ENCODE measurements at regions not wholly inside any gene's neighbourhood (a gene's known extent, or its start where the extent isn't known, plus 50 kb on each side); places are given as distances from the start of the nearest gene placed in this dataset.

DNA sequence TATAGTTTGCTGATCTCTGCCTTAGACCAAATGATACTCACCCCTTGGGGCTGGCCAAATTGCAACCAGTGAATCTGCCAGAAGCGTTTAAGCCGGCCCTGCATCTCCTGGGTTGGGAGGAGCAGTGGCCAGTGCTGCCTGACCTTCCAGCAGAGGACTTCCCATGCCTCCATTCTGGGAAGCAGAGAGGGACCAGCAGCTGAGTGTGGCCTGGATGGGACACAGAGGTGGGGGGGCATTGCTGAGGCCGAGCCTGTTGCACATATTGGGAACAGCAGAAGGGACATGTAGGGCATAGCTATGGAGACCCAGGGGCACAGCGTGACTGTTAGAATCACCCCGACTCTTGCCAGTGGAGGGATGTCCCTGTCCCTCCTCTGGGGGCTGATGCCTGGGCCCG, 93.3 kb downstream of the CPZ start (continued):
- TF ChIP-seq SIX5 (IDR thresholded peaks at IDR 0.05; ENCODE audit: low read depth, low read length, severe bottlenecking): no peak
- TF ChIP-seq MTA2 (IDR thresholded peaks at IDR 0.05; ENCODE audit: low read depth): no peak
- TF ChIP-seq KAT2A (conservative IDR thresholded peaks at IDR 0.05; ENCODE audit: control insufficient read depth, low read depth, low read length): no peak
- no peak for TF ChIP-seq MTA3 (IDR thresholded peaks at IDR 0.05; ENCODE audit: borderline replicate concordance, low read length)
- TF ChIP-seq SMC3 (IDR thresholded peaks at IDR 0.05; ENCODE audit: borderline replicate concordance, low read length): no peak
- no peak for TF ChIP-seq SREBF1 (IDR thresholded peaks at IDR 0.05; ENCODE audit: low read length)
- no peak for TF ChIP-seq ZSCAN29 (IDR thresholded peaks at IDR 0.05)
- no peak for TF ChIP-seq RAD21 (IDR thresholded peaks at IDR 0.05; ENCODE audit: insufficient read depth, low read depth, low read length)

DNA sequence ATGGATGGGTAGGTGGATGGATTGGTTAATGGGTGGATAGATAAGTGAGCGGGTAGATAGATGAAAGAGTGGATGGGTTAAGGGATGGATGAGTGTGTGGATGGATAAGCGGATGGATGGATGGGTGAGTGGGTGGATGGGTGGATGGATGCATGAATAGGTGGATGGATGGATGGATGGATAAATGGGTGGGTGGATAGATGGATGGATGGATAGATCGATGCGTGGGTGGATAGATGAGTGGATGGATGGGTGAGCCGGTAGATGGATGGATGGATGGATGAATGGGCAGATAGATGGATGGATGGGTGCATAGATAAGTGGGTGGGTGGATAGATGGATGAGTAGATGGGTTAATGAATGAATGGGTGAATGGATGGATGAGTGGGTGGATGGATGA, 90.9 kb downstream of the CPZ start:
- ChIA-PET SMC1A (ENCODE audit: uncharacterized antibody, unreplicated experiment) (no interaction called here), POLR2A (no interaction called here), RAD21 (ENCODE audit: unreplicated experiment) (no interaction called here), CTCF (no interaction called here)
- DNase-seq (ENCODE audit: low read depth, low spot score) (no peak), ATAC-seq (no peak), FAIRE-seq (no peak)
- no TSS peak for BruUV-seq (replicated peaks)
- Histone ChIP-seq H3K9ac (ENCODE audit: control insufficient read depth, insufficient read depth, low read length) (no peak overlapping the region), H3K4me2 (ENCODE audit: control insufficient read depth, insufficient read depth) (no peak overlapping the region), H2AFZ (ENCODE audit: control insufficient read depth, low read depth, low read length) (no peak overlapping the region), H3K4me1 (ENCODE audit: control insufficient read depth, insufficient read depth, low read length) (no peaks in the 10 kb centered on the region), H4K20me1 (ENCODE audit: control insufficient read depth, insufficient read depth) (no peaks in the 10 kb centered on the region), H3K9me3 (replicated peaks; ENCODE audit: control insufficient read depth, insufficient read depth, low read length) (no peaks in the 10 kb centered on the region), H3K27ac (ENCODE audit: control insufficient read depth, insufficient read depth) (no peak overlapping the region), H3K79me2 (ENCODE audit: control insufficient read depth, insufficient read depth, low read length) (no peaks in the 10 kb centered on the region), H3K4me3 (no peak overlapping the region), H3K27me3 (replicated peaks in 1 of 2; ENCODE audit: control insufficient read depth in 2 of 2, insufficient read depth in 2 of 2, low read length in 1 of 2) (no peaks in the 10 kb centered on the region), H3K36me3 (ENCODE audit: control insufficient read depth in 2 of 2, insufficient read depth in 2 of 2, low read length in 1 of 2) (no peaks in the 10 kb centered on the region)
- WGBS (ENCODE audit: insufficient coverage, insufficient replicate concordance, low lambda C conversion rate, missing lambda C conversion rate): 44% methylated on average over 5 of the region's 5 CpGs
- in situ Hi-C loops (cut with MboI) (no loop called here), intact Hi-C loops (cut with micrococcal nuclease; ENCODE audit: unreplicated experiment) (no loop called here)
- TF ChIP-seq, protein P1, sequence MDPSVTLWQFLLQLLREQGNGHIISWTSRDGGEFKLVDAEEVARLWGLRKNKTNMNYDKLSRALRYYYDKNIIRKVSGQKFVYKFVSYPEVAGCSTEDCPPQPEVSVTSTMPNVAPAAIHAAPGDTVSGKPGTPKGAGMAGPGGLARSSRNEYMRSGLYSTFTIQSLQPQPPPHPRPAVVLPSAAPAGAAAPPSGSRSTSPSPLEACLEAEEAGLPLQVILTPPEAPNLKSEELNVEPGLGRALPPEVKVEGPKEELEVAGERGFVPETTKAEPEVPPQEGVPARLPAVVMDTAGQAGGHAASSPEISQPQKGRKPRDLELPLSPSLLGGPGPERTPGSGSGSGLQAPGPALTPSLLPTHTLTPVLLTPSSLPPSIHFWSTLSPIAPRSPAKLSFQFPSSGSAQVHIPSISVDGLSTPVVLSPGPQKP (IDR thresholded peaks at IDR 0.05; ENCODE audit: low read depth, low read length): no peak
- no peak for TF ChIP-seq KLF5 (IDR thresholded peaks at IDR 0.05; ENCODE audit: partially characterized antibody)
- no peak for TF ChIP-seq BRCA1 (IDR thresholded peaks at IDR 0.05; ENCODE audit: low read depth, low read length)
- no peak for TF ChIP-seq TCF7 (IDR thresholded peaks at IDR 0.05; ENCODE audit: borderline replicate concordance)
- TF ChIP-seq MTA2 (IDR thresholded peaks at IDR 0.05; ENCODE audit: low read depth): no peak
- no peak for TF ChIP-seq IRF4 (IDR thresholded peaks at IDR 0.05; ENCODE audit: low read depth, low read length)
- no peak for TF ChIP-seq FOS (IDR thresholded peaks at IDR 0.05; ENCODE audit: borderline replicate concordance, extremely low read depth, insufficient read length)
- TF ChIP-seq MYB (IDR thresholded peaks at IDR 0.05; ENCODE audit: borderline replicate concordance, low read depth, low read length): no peak
- TF ChIP-seq, protein P2, sequence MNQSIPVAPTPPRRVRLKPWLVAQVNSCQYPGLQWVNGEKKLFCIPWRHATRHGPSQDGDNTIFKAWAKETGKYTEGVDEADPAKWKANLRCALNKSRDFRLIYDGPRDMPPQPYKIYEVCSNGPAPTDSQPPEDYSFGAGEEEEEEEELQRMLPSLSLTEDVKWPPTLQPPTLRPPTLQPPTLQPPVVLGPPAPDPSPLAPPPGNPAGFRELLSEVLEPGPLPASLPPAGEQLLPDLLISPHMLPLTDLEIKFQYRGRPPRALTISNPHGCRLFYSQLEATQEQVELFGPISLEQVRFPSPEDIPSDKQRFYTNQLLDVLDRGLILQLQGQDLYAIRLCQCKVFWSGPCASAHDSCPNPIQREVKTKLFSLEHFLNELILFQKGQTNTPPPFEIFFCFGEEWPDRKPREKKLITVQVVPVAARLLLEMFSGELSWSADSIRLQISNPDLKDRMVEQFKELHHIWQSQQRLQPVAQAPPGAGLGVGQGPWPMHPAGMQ (IDR thresholded peaks at IDR 0.05; ENCODE audit: borderline replicate concordance): no peak
- no peak for TF ChIP-seq EED (IDR thresholded peaks at IDR 0.05; ENCODE audit: low read depth)
- no peak for TF ChIP-seq NFYB (IDR thresholded peaks at IDR 0.05; ENCODE audit: insufficient read depth, low read depth, low read length)
- no peak for TF ChIP-seq PAX5 (IDR thresholded peaks at IDR 0.05; ENCODE audit: borderline replicate concordance, low read depth, low read length)
- no peak for TF ChIP-seq ZNF24 (IDR thresholded peaks at IDR 0.05)
- TF ChIP-seq DPF2 (IDR thresholded peaks at IDR 0.05): no peak
